ENCODE measurements at regions not wholly inside any gene's neighbourhood (a gene's known extent, or its start where the extent isn't known, plus 50 kb on each side); places are given as distances from the start of the nearest gene placed in this dataset.

DNA sequence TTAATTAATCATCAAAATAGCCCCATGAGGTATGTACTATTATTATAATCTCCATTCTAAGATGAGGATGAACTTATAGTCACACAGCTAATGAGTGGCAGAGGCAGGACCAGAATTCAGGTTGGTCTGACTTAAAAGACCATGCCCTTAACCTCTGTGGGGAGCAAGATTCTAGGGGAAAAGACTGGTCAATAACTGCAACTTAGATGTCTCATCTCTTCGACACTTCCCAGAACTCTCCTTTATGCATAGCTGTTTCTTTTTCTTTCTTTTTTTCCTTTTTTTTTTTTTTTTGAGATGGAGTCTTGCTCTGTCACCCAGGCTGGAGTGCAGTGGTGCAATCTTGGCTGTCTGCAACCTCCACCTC lies 66.3 kb upstream of the RTN4 start:
- DNase-seq, result no peak
- no peak overlapping the region for H3K4me3 ChIP-seq (ENCODE audit: low read depth, low read length)
- H3K9me3 ChIP-seq, result no peaks in the 10 kb centered on the region
- no peaks in the 10 kb centered on the region for H3K36me3 ChIP-seq
- TF ChIP-seq, protein P1, sequence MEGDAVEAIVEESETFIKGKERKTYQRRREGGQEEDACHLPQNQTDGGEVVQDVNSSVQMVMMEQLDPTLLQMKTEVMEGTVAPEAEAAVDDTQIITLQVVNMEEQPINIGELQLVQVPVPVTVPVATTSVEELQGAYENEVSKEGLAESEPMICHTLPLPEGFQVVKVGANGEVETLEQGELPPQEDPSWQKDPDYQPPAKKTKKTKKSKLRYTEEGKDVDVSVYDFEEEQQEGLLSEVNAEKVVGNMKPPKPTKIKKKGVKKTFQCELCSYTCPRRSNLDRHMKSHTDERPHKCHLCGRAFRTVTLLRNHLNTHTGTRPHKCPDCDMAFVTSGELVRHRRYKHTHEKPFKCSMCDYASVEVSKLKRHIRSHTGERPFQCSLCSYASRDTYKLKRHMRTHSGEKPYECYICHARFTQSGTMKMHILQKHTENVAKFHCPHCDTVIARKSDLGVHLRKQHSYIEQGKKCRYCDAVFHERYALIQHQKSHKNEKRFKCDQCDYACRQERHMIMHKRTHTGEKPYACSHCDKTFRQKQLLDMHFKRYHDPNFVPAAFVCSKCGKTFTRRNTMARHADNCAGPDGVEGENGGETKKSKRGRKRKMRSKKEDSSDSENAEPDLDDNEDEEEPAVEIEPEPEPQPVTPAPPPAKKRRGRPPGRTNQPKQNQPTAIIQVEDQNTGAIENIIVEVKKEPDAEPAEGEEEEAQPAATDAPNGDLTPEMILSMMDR (IDR thresholded peaks at IDR 0.05; ENCODE audit: low read depth, low read length), result no peak
- no peaks in the 10 kb centered on the region for H3K27me3 ChIP-seq
- H3K4me1 ChIP-seq, result peaks cover 16% of the 10 kb centered on the region

DNA sequence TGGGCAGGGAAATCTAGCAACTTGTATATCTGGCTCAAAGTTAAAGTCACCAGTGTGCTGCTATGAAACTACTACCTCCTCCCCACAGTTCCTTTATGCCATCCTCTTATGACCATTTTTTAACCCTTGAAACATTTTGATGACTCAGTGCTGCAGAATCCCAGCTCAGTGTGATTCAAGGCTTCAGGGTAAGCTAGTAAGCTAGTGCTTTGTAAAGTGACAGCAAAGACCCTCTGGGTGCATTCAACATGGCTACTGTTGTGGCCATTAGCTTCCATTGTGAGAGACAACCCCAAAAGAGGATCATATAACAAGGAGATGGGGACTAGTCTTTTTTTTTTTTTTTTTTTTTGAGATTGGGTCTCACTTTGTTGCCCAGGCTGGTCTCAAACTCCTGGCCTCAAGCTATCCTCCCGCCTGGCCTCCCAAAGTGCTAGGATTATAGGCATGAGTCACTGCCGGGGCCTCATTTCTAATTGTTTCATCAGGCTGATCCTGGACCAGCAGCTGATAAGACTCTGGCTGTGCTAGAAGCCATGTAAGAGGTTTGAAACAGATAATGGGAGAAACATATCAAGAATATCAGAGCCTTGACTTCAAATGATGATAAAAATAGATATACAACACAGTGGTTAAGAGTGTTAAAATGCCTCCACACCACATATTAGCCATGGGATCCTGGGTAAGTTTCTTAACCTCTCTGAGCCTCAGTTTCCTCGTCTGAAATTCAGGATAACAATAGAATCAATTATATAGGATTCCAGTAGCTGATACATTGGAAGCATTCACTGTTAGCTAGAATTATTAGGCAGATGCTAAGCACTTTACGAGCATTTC lies 65.7 kb upstream of the RTN4 start:
- DNase-seq, result no peak
- Histone ChIP-seq H3K27me3 (no peaks in the 10 kb centered on the region), H3K9me3 (no peaks in the 10 kb centered on the region), H3K36me3 (no peaks in the 10 kb centered on the region), H3K4me3 (ENCODE audit: low read depth, low read length) (no peak overlapping the region), H3K4me1 (peaks cover 22% of the 10 kb centered on the region)
- TF ChIP-seq, protein P1 (IDR thresholded peaks at IDR 0.05; ENCODE audit: low read depth, low read length), result no peak

DNA sequence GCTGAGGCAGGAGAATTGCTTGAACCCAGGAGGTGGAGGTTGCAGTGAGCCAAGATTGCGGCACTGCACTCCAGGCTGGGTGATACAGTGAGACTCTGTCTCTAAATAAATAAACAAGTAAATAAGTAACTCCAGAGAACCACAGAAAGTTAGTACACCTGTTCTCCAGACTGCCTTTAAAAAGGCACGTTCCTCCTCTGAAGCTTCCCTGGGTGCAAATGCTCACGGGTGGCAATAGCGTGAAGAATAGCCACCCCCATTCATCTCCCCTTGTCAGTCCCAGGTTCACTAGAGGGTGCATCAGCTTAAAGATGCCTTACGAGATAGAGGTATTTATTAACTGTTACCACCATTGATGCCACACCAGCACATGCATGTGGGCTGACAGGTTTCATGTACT lies 64.3 kb upstream of the RTN4 start:
- H3K9me3 ChIP-seq, result no peaks in the 10 kb centered on the region
- H3K4me3 ChIP-seq (ENCODE audit: low read depth, low read length), result no peak overlapping the region
- TF ChIP-seq, protein P1 (IDR thresholded peaks at IDR 0.05; ENCODE audit: low read depth, low read length), result no peak
- H3K27me3 ChIP-seq, result no peaks in the 10 kb centered on the region
- H3K36me3 ChIP-seq, result no peaks in the 10 kb centered on the region
- H3K4me1 ChIP-seq, result peaks cover 13% of the 10 kb centered on the region
- no peak for DNase-seq

DNA sequence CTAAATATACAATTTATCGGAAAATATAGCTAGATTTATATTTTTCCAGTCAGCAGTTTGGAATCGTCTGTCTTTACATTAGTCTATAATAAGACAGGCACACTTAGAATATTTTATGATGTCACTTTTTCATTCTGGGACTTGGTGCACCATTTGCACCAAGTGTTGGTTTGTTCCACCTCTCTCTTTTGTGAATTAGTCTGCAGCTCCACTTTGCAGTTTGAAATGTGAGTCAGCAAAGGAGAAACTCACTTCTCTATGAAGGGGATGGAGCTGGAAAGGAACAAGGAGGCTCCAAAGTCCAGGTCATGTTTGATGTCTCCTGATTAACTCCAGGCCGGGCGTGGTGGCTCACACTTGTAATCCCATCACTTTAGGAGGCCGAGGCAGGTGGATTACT lies 63.8 kb upstream of the RTN4 start:
- Histone ChIP-seq H3K36me3 (no peaks in the 10 kb centered on the region), H3K4me3 (ENCODE audit: low read depth, low read length) (no peak overlapping the region), H3K27me3 (no peaks in the 10 kb centered on the region), H3K4me1 (peaks cover 12% of the 10 kb centered on the region), H3K9me3 (no peaks in the 10 kb centered on the region)
- DNase-seq, result no peak
- TF ChIP-seq, protein P1 (IDR thresholded peaks at IDR 0.05; ENCODE audit: low read depth, low read length), result no peak

DNA sequence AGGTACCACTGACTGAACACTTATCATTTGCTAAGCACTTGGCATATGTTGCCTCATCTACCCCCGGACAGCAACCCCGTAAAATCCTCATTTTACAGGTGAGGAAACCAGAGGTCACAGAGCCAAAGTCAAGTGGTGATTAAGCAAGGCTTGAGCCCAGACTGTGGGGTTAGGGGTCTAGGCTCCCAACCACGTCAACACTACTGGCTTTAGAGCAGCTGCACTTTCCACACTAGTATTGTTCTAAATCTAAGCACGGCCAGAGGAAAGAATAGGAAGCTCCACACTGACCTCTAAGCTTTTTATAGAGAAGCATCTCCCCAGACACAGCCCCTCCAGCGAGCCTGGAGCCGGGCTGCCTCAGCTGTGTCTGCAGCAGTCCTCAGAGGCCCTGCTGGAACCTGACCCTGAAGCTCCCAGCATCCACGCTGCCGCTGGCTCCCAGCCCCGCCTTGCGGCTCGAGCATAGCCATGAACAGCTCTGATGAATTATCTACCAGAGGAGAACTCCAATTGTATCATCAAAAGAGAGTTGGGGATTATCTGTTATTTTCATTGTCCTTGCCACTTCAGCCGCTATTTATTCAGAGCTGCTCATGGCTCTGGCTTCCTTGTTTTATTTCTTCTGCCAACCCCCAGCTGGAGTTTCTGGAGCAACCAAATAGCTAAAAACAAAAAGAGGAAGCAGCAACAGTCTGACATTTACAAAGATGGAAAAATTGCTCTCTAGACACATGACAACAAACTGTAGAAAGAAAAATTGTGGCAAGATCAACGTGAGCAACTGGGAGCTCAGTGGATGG lies 62.2 kb upstream of the RTN4 start:
- peak; percentile 53 for DNase-seq
- TF ChIP-seq, protein P1 (IDR thresholded peaks at IDR 0.05; ENCODE audit: low read depth, low read length), result no peak
- no peaks in the 10 kb centered on the region for H3K9me3 ChIP-seq
- H3K4me1 ChIP-seq, result peaks cover 14% of the 10 kb centered on the region
- H3K36me3 ChIP-seq, result no peaks in the 10 kb centered on the region
- no peak overlapping the region for H3K4me3 ChIP-seq (ENCODE audit: low read depth, low read length)
- no peaks in the 10 kb centered on the region for H3K27me3 ChIP-seq
